ACC112 (cell line): ENCODE measurements at regions not wholly inside any gene's neighbourhood (a gene's known extent, or its start where the extent isn't known, plus 50 kb on each side); places are given as distances from the start of the nearest gene placed in this dataset.

ENCODE experiments used
- H2AFZ ChIP-seq: fragments of 200-600 bp; sonication (generic); one replicate; pipeline ENCODE4 v1.6.0; 2017; ENCODE audit warnings: antibody characterized with exemption, low read length; ENCODE audit not compliant: unreplicated experiment
- H3K27ac ChIP-seq: fragments of 200-600 bp; sonication (generic); 2 replicates; pipeline ENCODE4 v1.5.1; 2014; ENCODE audit warnings: low read depth, mild to moderate bottlenecking, antibody characterized with exemption, low read length, moderate library complexity
- H3K27me3 ChIP-seq: fragments of 200-600 bp; sonication (generic); 2 replicates; pipeline ENCODE4 v1.6.1; 2014; ENCODE audit warnings: mild to moderate bottlenecking, antibody characterized with exemption, low read length, moderate library complexity, mixed read lengths; ENCODE audit not compliant: insufficient read depth
- H3K36me3 ChIP-seq: fragments of 200-600 bp; sonication (generic); 2 replicates; pipeline ENCODE4 v1.6.1; 2016; ENCODE audit warnings: mild to moderate bottlenecking, antibody characterized with exemption, low read length, moderate library complexity, mixed read lengths; ENCODE audit not compliant: insufficient read depth
- H3K4me1 ChIP-seq: fragments of 200-600 bp; sonication (generic); one replicate; pipeline ENCODE4 v1.6.1; 2016; ENCODE audit warnings: low read length, mixed read lengths; ENCODE audit not compliant: insufficient read depth, unreplicated experiment, control insufficient read depth
- H3K4me3 ChIP-seq: fragments of 200-600 bp; sonication (generic); 2 replicates; pipeline ENCODE4 v1.5.1; 2014; ENCODE audit warnings: mild to moderate bottlenecking, low read depth, low read length
- H3K79me2 ChIP-seq: fragments of 200-600 bp; sonication (generic); one replicate; pipeline ENCODE4 v1.6.0; 2016; ENCODE audit warnings: low read length; ENCODE audit not compliant: control insufficient read depth, unreplicated experiment, insufficient read depth

GRCh38 chr20:23290761-23291574 is 59.6 kb upstream of the NXT1 start:
- no peak overlapping the region for H2AFZ ChIP-seq
- peaks cover 47% of the 10 kb centered on the region; the same call in 1 of the 2 replicates for H3K27me3 ChIP-seq

DNA sequence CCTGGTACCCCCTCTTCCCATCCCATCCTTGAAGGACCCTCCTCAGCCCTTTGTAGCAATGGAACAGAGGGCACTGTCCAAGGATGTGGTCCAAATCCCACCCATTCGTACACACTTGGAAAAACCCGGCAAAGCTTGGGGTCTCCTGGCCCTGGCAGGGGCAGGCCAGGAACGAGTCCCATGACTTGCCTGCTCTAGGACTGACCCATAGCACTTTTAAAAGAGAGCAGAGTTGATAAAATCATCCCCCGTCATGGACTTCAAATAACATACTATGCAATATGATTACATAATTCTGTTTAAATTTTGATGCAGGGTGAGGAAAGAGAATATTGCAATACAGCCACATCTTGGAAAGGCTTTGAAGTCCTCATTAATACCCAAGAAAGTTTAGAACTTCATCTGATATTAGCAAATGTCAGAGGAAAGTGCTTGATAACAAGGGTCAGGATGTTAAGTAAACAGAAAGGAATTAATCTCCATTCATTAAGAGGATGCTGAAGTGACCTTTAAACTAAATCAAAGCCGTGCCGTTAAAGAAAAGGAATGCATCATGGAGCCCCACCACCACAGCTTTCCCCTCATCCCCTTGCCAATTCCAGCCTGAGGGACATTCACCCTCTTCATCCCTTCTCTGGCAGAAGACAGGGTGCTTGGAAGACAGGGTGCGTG is 60.7 kb upstream of the NXT1 start:
- no peak overlapping the region for H3K4me3 ChIP-seq
- H3K27ac ChIP-seq, result no peak overlapping the region
- no peak overlapping the region for H2AFZ ChIP-seq
- no peaks in the 10 kb centered on the region for H3K4me1 ChIP-seq
- peaks cover 47% of the 10 kb centered on the region; the same call in 1 of the 2 replicates for H3K27me3 ChIP-seq
- H3K79me2 ChIP-seq, result no peaks in the 10 kb centered on the region
- H3K36me3 ChIP-seq, result no peaks in the 10 kb centered on the region

More at GRCh38 chr20:23290761-23291574, 59.6 kb upstream of the NXT1 start:
- Histone ChIP-seq H3K4me1 (no peaks in the 10 kb centered on the region), H3K4me3 (no peak overlapping the region), H3K79me2 (no peaks in the 10 kb centered on the region), H3K36me3 (no peaks in the 10 kb centered on the region), H3K27ac (no peak overlapping the region)

GRCh38 chr20:23289249-23289648 is 61.3 kb upstream of the NXT1 start:
- H3K27ac ChIP-seq, result no peak overlapping the region
- H3K36me3 ChIP-seq, result no peaks in the 10 kb centered on the region
- no peak overlapping the region for H3K4me3 ChIP-seq
- H3K4me1 ChIP-seq, result no peaks in the 10 kb centered on the region
- no peaks in the 10 kb centered on the region for H3K79me2 ChIP-seq
- peaks cover 42% of the 10 kb centered on the region; the same call in 1 of the 2 replicates for H3K27me3 ChIP-seq
- no peak overlapping the region for H2AFZ ChIP-seq

- H3K36me3 ChIP-seq, result no peaks in the 10 kb centered on the region
- H2AFZ ChIP-seq, result no peak overlapping the region
- H3K27ac ChIP-seq, result no peak overlapping the region
- no peaks in the 10 kb centered on the region for H3K4me1 ChIP-seq
- no peak overlapping the region for H3K4me3 ChIP-seq
- H3K27me3 ChIP-seq, result peaks cover 32% of the 10 kb centered on the region; the same call in 1 of the 2 replicates
- no peaks in the 10 kb centered on the region for H3K79me2 ChIP-seq
Measured at GRCh38 chr20:23287354-23288190, 63.0 kb upstream of the NXT1 start.

- H3K27ac ChIP-seq, result no peak overlapping the region
- H2AFZ ChIP-seq, result no peak overlapping the region
- H3K4me3 ChIP-seq, result no peak overlapping the region
- H3K27me3 ChIP-seq, result peaks cover 30% of the 10 kb centered on the region
- no peaks in the 10 kb centered on the region for H3K79me2 ChIP-seq
- no peaks in the 10 kb centered on the region for H3K4me1 ChIP-seq
- no peaks in the 10 kb centered on the region for H3K36me3 ChIP-seq
Measured at GRCh38 chr20:23286346-23286745, 64.2 kb upstream of the NXT1 start.

- Histone ChIP-seq H3K27ac (no peak overlapping the region), H3K36me3 (no peaks in the 10 kb centered on the region), H2AFZ (no peak overlapping the region), H3K27me3 (peaks cover 22% of the 10 kb centered on the region), H3K79me2 (no peaks in the 10 kb centered on the region), H3K4me3 (no peak overlapping the region), H3K4me1 (no peaks in the 10 kb centered on the region)
Measured at GRCh38 chr20:23285536-23285935, 65.1 kb upstream of the NXT1 start.

DNA sequence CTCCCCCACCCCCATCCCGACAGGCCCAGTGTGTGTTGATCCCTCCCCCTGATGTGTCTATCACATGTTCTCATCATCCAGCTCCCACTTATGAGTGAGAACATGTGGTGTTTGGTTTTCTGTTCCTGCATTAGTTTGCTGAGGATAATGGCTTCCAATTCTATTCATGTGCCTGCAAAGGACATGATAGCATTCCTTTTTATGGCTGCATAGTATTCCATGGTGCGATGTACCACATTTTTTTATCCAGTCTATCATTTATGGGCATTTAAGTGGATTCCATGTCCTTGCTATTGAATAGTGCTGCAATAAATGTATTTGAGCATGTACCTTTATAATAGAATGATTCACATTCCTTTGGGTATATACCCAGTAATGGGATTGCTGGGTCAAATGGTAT is 66.6 kb upstream of the NXT1 start:
- Histone ChIP-seq H3K79me2 (no peaks in the 10 kb centered on the region), H3K27ac (no peak overlapping the region), H3K4me3 (no peak overlapping the region), H3K27me3 (peaks cover 9% of the 10 kb centered on the region), H3K36me3 (no peaks in the 10 kb centered on the region), H3K4me1 (no peaks in the 10 kb centered on the region), H2AFZ (no peak overlapping the region)

- Histone ChIP-seq H3K27me3 (peaks cover 7% of the 10 kb centered on the region), H3K4me1 (no peaks in the 10 kb centered on the region), H3K36me3 (no peaks in the 10 kb centered on the region), H3K79me2 (no peaks in the 10 kb centered on the region), H3K4me3 (no peak overlapping the region), H3K27ac (no peak overlapping the region), H2AFZ (no peak overlapping the region)
Measured at GRCh38 chr20:23283096-23283850, 67.3 kb upstream of the NXT1 start.

GRCh38 chr20:23282546-23282945 is 68.0 kb upstream of the NXT1 start:
- Histone ChIP-seq H3K36me3 (no peaks in the 10 kb centered on the region), H3K4me1 (no peaks in the 10 kb centered on the region), H2AFZ (no peak overlapping the region), H3K27me3 (no peaks in the 10 kb centered on the region; the same call in 1 of the 2 replicates), H3K27ac (no peak overlapping the region), H3K4me3 (no peak overlapping the region), H3K79me2 (no peaks in the 10 kb centered on the region)

- no peak overlapping the region for H2AFZ ChIP-seq
- peaks cover 3% of the 10 kb centered on the region for H3K27me3 ChIP-seq
- no peak overlapping the region for H3K4me3 ChIP-seq
- no peaks in the 10 kb centered on the region for H3K79me2 ChIP-seq
- H3K27ac ChIP-seq, result no peak overlapping the region
- no peaks in the 10 kb centered on the region for H3K4me1 ChIP-seq
- no peaks in the 10 kb centered on the region for H3K36me3 ChIP-seq
Measured at GRCh38 chr20:23282111-23282510, 68.5 kb upstream of the NXT1 start.
